Medulla oblongata (tissue), 1 donor: ENCODE measurements at regions not wholly inside any gene's neighbourhood (a gene's known extent, or its start where the extent isn't known, plus 50 kb on each side); places are given as distances from the start of the nearest gene placed in this dataset.
"Not testable (repeated sequence)": the region's sequence is repeated elsewhere in the genome, so short reads cannot be mapped to it uniquely, and the experiment has no call there.

ENCODE experiments used
- DNase-seq: peaks from one replicate; pipeline ENCODE4 v3.0.0-alpha.2; 2015; ENCODE audit errors: extremely low spot score

GRCh38 chr10:109412353-109412752 is 511.0 kb downstream of the XPNPEP1 start:
- DNase-seq, result no peak

- peak; percentile 35 for DNase-seq
Measured at GRCh38 chr10:109411917-109412316, 511.4 kb downstream of the XPNPEP1 start.

- no peak for DNase-seq
Measured at GRCh38 chr10:109405338-109405737, 518.0 kb downstream of the XPNPEP1 start.

GRCh38 chr10:109403551-109403950 is 519.8 kb downstream of the XPNPEP1 start:
- DNase-seq, result no peak

- DNase-seq, result no peak
Measured at GRCh38 chr10:109393425-109393824, 529.9 kb downstream of the XPNPEP1 start.

- no peak for DNase-seq
Measured at GRCh38 chr10:109386921-109387320, 536.4 kb downstream of the XPNPEP1 start.

- no peak for DNase-seq
Measured at GRCh38 chr10:109386101-109386500, 537.2 kb downstream of the XPNPEP1 start.

- DNase-seq, result no peak
Measured at GRCh38 chr10:109379186-109379585, 544.1 kb downstream of the XPNPEP1 start.

GRCh38 chr10:109374215-109374614 is 549.1 kb downstream of the XPNPEP1 start:
- no peak for DNase-seq

GRCh38 chr10:109359316-109359715 is 564.0 kb downstream of the XPNPEP1 start:
- no peak for DNase-seq

- no peak for DNase-seq
Measured at GRCh38 chr10:109358325-109358724, 565.0 kb downstream of the XPNPEP1 start.

- DNase-seq, result no peak
Measured at GRCh38 chr10:109348324-109348723, 575.0 kb downstream of the XPNPEP1 start.

- DNase-seq, result no peak
Measured at GRCh38 chr10:109343293-109343692, 580.0 kb downstream of the XPNPEP1 start.

- no peak for DNase-seq
Measured at GRCh38 chr10:109341986-109342385, 581.3 kb downstream of the XPNPEP1 start.

GRCh38 chr10:109328001-109328400 is 595.3 kb downstream of the XPNPEP1 start:
- no peak for DNase-seq

- no peak for DNase-seq
Measured at GRCh38 chr10:109327266-109327665, 596.0 kb downstream of the XPNPEP1 start.

GRCh38 chr10:109324721-109325120 is 598.6 kb downstream of the XPNPEP1 start:
- no peak for DNase-seq

- DNase-seq, result no peak
Measured at GRCh38 chr10:109317746-109318366, 605.5 kb downstream of the XPNPEP1 start.

GRCh38 chr10:109314016-109314415 is 609.3 kb downstream of the XPNPEP1 start:
- not testable (repeated sequence) for DNase-seq

- not testable (repeated sequence) for DNase-seq
Measured at GRCh38 chr10:109312555-109312954, 610.8 kb downstream of the XPNPEP1 start.

GRCh38 chr10:109308971-109309370 is 614.3 kb downstream of the XPNPEP1 start:
- no peak for DNase-seq

- DNase-seq, result not testable (repeated sequence)
Measured at GRCh38 chr10:109307102-109307501, 616.2 kb downstream of the XPNPEP1 start.

- DNase-seq, result no peak
Measured at GRCh38 chr10:109306698-109307097, 616.6 kb downstream of the XPNPEP1 start.

- DNase-seq, result no peak
Measured at GRCh38 chr10:109287858-109288257, 635.5 kb downstream of the XPNPEP1 start.
